Neural cell (in vitro differentiated cells): ENCODE measurements at regions not wholly inside any gene's neighbourhood (a gene's known extent, or its start where the extent isn't known, plus 50 kb on each side); places are given as distances from the start of the nearest gene placed in this dataset.

Experiments
- H2AFZ ChIP-seq: fragments of 200-600, 300-800 bp; sonication (generic), shearing (Covaris generic); 2 replicates; pipeline ENCODE4 v1.6.0; 2014; ENCODE audit warnings: low read depth, mild to moderate bottlenecking, antibody characterized with exemption, low read length, moderate library complexity
- H3F3A ChIP-seq: fragments of 200-600 bp; shearing (Covaris generic); 2 replicates; pipeline ENCODE4 v1.6.1; 2016; ENCODE audit warnings: mild to moderate bottlenecking, moderate library complexity, mixed read lengths, antibody characterized with exemption, low read length; ENCODE audit not compliant: insufficient read depth, poor library complexity, severe bottlenecking
- H3K27ac ChIP-seq: fragments of 200-600, 300-800 bp; sonication (generic), shearing (Covaris generic); 2 replicates; pipeline ENCODE4 v1.5.1; 2014; ENCODE audit warnings: mild to moderate bottlenecking, low read length, moderate library complexity
- H3K27me3 ChIP-seq: fragments of 300-800, 200-600 bp; sonication (generic), shearing (Covaris generic); 2 replicates; pipeline ENCODE4 v1.6.0; 2014; ENCODE audit warnings: mild to moderate bottlenecking, low read depth, low read length, moderate library complexity; ENCODE audit not compliant: insufficient read depth
- H3K36me3 ChIP-seq: fragments of 300-800, 200-600 bp; sonication (generic), shearing (Covaris generic); 2 replicates; pipeline ENCODE4 v1.5.1; 2014; ENCODE audit warnings: mild to moderate bottlenecking, antibody characterized with exemption, low read length, moderate library complexity; ENCODE audit not compliant: insufficient read depth
- H3K4me2 ChIP-seq: fragments of 300-800, 200-600 bp; sonication (generic), shearing (Covaris generic); 2 replicates; pipeline ENCODE4 v1.6.0; 2014; ENCODE audit warnings: mild to moderate bottlenecking, low read length
- H3K4me3 ChIP-seq: fragments of 300-800, 200-600 bp; sonication (generic), shearing (Covaris generic); 2 replicates; pipeline ENCODE4 v1.5.1; 2014; ENCODE audit warnings: mild to moderate bottlenecking, low read length, moderate library complexity
- H3K79me2 ChIP-seq: fragments of 200-600 bp; shearing (Covaris generic); replicated peaks from 2 replicates; pipeline ENCODE4 v1.6.0; 2014; ENCODE audit warnings: mild to moderate bottlenecking, low read length, moderate library complexity; ENCODE audit not compliant: insufficient read depth
- H3K9ac ChIP-seq: fragments of 300-800, 200-600 bp; sonication (generic), shearing (Covaris generic); 2 replicates; pipeline ENCODE4 v1.6.1; 2016; ENCODE audit warnings: mild to moderate bottlenecking, low read length, mixed read lengths
- H3K9me2 ChIP-seq: fragments of 200-600 bp; shearing (Covaris generic); 2 replicates; pipeline ENCODE4 v1.6.1; 2016; ENCODE audit warnings: mild to moderate bottlenecking, low read length, mixed read lengths; ENCODE audit not compliant: insufficient read depth
- H3K9me3 ChIP-seq: fragments of 200-600, 300-800 bp; sonication (generic), shearing (Covaris generic); 2 replicates; pipeline ENCODE4 v1.6.1; 2016; ENCODE audit warnings: mild to moderate bottlenecking, mixed run types, low read length, moderate library complexity, mixed read lengths
- H4K20me1 ChIP-seq: fragments of 200-600 bp; shearing (Covaris generic); 2 replicates; pipeline ENCODE4 v1.6.1; 2016; ENCODE audit warnings: mild to moderate bottlenecking, mixed run types; ENCODE audit not compliant: insufficient read depth
- CTCF ChIP-seq: fragments of 450-650 bp; IDR thresholded peaks from 2 replicates; pipeline ENCODE4 v1.5.1; 2014; ENCODE audit warnings: antibody characterized with exemption, mild to moderate bottlenecking, moderate library complexity; ENCODE audit not compliant: poor library complexity, severe bottlenecking
- EP300 ChIP-seq: fragments of 450-650 bp; conservative IDR thresholded peaks from 2 replicates; pipeline ENCODE4 v1.6.1; 2014; ENCODE audit warnings: antibody characterized with exemption, mild to moderate bottlenecking, moderate library complexity; ENCODE audit not compliant: poor library complexity, severe bottlenecking
- EZH2 ChIP-seq: fragments of 200-600, 300-800 bp; shearing (Covaris generic), sonication (generic); IDR thresholded peaks from 2 replicates; pipeline ENCODE4 v1.6.1; 2014; ENCODE audit warnings: antibody characterized with exemption, low read length, borderline replicate concordance, mild to moderate bottlenecking; ENCODE audit not compliant: insufficient read depth, poor library complexity, severe bottlenecking
- MXI1 ChIP-seq: fragments of 450-650 bp; conservative IDR thresholded peaks from 2 replicates; pipeline ENCODE4 v1.6.1; 2014; ENCODE audit warnings: antibody characterized with exemption, mild to moderate bottlenecking; ENCODE audit not compliant: poor library complexity, severe bottlenecking
- POLR2AphosphoS5 ChIP-seq: IDR thresholded peaks from 2 replicates; pipeline ENCODE4 v1.6.1; 2012
- RAD21 ChIP-seq: fragments of 450-650 bp; conservative IDR thresholded peaks from 2 replicates; pipeline ENCODE4 v1.6.1; 2014; ENCODE audit warnings: antibody characterized with exemption, mild to moderate bottlenecking, moderate library complexity
- REST ChIP-seq: IDR thresholded peaks from 2 replicates; pipeline ENCODE4 v1.6.1; 2012; ENCODE audit warnings: borderline replicate concordance
- SMC3 ChIP-seq: fragments of 450-650 bp; conservative IDR thresholded peaks from 2 replicates; pipeline ENCODE4 v1.6.1; 2014; ENCODE audit warnings: antibody characterized with exemption, mild to moderate bottlenecking, moderate library complexity; ENCODE audit not compliant: poor library complexity
- TAF1 ChIP-seq: IDR thresholded peaks from 2 replicates; pipeline ENCODE4 v1.6.1; 2012; ENCODE audit warnings: low read depth

- TF ChIP-seq SMC3 (no peak), MXI1 (no peak), TAF1 (no peak), POLR2AphosphoS5 (no peak), RAD21 (no peak), EZH2 (no peak), CTCF (no peak), EP300 (no peak)
- H3K79me2 ChIP-seq: no peaks in the 10 kb centered on the region
- H3K27me3 ChIP-seq: no peaks in the 10 kb centered on the region
- no peak overlapping the region for H3K9ac ChIP-seq
- no peaks in the 10 kb centered on the region for H4K20me1 ChIP-seq
- H3K4me3 ChIP-seq: no peak overlapping the region
- H3F3A ChIP-seq: no peaks in the 10 kb centered on the region
- H3K9me2 ChIP-seq: no peaks in the 10 kb centered on the region
- H3K9me3 ChIP-seq: no peaks in the 10 kb centered on the region
- no peak overlapping the region for H2AFZ ChIP-seq
- H3K36me3 ChIP-seq: no peaks in the 10 kb centered on the region
- no peak overlapping the region for H3K4me2 ChIP-seq
- no peak overlapping the region for H3K27ac ChIP-seq
Measured at GRCh38 chr5:176153741-176154140, 84.5 kb upstream of the SIMC1 start.

- H3K79me2 ChIP-seq: no peaks in the 10 kb centered on the region
- TF ChIP-seq POLR2AphosphoS5 (no peak), REST (no peak), TAF1 (no peak), SMC3 (no peak), CTCF (no peak), MXI1 (no peak), RAD21 (no peak), EP300 (no peak), EZH2 (no peak)
- H4K20me1 ChIP-seq: no peaks in the 10 kb centered on the region
- H3K27me3 ChIP-seq: no peaks in the 10 kb centered on the region
- no peaks in the 10 kb centered on the region for H3K9me3 ChIP-seq
- H3K36me3 ChIP-seq: no peaks in the 10 kb centered on the region
- no peak overlapping the region for H3K27ac ChIP-seq
- H3K4me2 ChIP-seq: no peak overlapping the region
- no peaks in the 10 kb centered on the region for H3K9me2 ChIP-seq
- no peak overlapping the region for H2AFZ ChIP-seq
- no peak overlapping the region for H3K9ac ChIP-seq
- H3F3A ChIP-seq: no peaks in the 10 kb centered on the region
- no peak overlapping the region for H3K4me3 ChIP-seq
Measured at GRCh38 chr5:176154821-176155220, 83.4 kb upstream of the SIMC1 start.
